WERI-Rb-1 (cell line): ENCODE measurements at regions not wholly inside any gene's neighbourhood (a gene's known extent, or its start where the extent isn't known, plus 50 kb on each side); places are given as distances from the start of the nearest gene placed in this dataset.
A peak's percentile ranks its signal among the peaks of the same experiment; 100 is the strongest.
"Not testable (repeated sequence)": the region's sequence is repeated elsewhere in the genome, so short reads cannot be mapped to it uniquely, and the experiment has no call there.

Experiments used
- DNase-seq: peaks from one replicate; pipeline ENCODE4 v3.0.0-alpha.2; 2020
- H3K27ac ChIP-seq: fragments of 250-450 bp; sonication (Bioruptor Pico); 2 replicates; pipeline ENCODE4 v1.5.1; 2020; ENCODE audit warnings: mild to moderate bottlenecking, moderate library complexity
- H3K27me3 ChIP-seq: fragments of 250-450 bp; sonication (Bioruptor Pico); 2 replicates; pipeline ENCODE4 v1.5.1; 2021; ENCODE audit warnings: mild to moderate bottlenecking, low read depth, moderate library complexity; ENCODE audit not compliant: insufficient read depth, severe bottlenecking
- H3K36me3 ChIP-seq: fragments of 250-450 bp; sonication (Bioruptor Pico); 2 replicates; pipeline ENCODE4 v1.5.1; 2020; ENCODE audit warnings: mild to moderate bottlenecking, moderate library complexity
- H3K4me3 ChIP-seq: 2 replicates; pipeline ENCODE4 v1.5.1; 2011; ENCODE audit warnings: low read depth, mild to moderate bottlenecking, control low read depth, low read length
- H3K9me3 ChIP-seq: fragments of 250-450 bp; sonication (Bioruptor Pico); 2 replicates; pipeline ENCODE4 v1.5.1; 2021; ENCODE audit warnings: mild to moderate bottlenecking, moderate library complexity; ENCODE audit not compliant: severe bottlenecking
- CTCF ChIP-seq: IDR thresholded peaks from 2 replicates; pipeline ENCODE4 v1.5.1; 2011; ENCODE audit warnings: low read depth, mild to moderate bottlenecking, control low read depth, inconsistent platforms, low read length

- DNase-seq, result no peak
- TF ChIP-seq CTCF, result no peak
- Histone ChIP-seq H3K27me3 (no peaks in the 10 kb centered on the region), H3K27ac (no peak overlapping the region), H3K9me3 (no peaks in the 10 kb centered on the region), H3K4me3 (no peak overlapping the region), H3K36me3 (no peaks in the 10 kb centered on the region)
These were observed 649.2 kb downstream of the RNF144A start for GRCh38 chr2:7566382-7566881.

- H3K27me3 ChIP-seq, H3K9me3 ChIP-seq, H3K27ac ChIP-seq, DNase-seq, H3K36me3 ChIP-seq, H3K4me3 ChIP-seq: not testable (repeated sequence)
These were observed 649.9 kb downstream of the RNF144A start for GRCh38 chr2:7567116-7567515.

- DNase-seq, result no peak
- no peaks in the 10 kb centered on the region for H3K27me3 ChIP-seq
- TF ChIP-seq CTCF, result peak; percentile 28; the same call in 1 of the 2 replicates
- H3K4me3 ChIP-seq, result no peak overlapping the region
- no peak overlapping the region for H3K27ac ChIP-seq
- no peaks in the 10 kb centered on the region for H3K9me3 ChIP-seq
- no peaks in the 10 kb centered on the region for H3K36me3 ChIP-seq
These were observed 650.4 kb downstream of the RNF144A start for GRCh38 chr2:7567646-7568045.

GRCh38 chr2:7570247-7570646 lies 653.0 kb downstream of the RNF144A start:
- H3K27ac ChIP-seq, result no peak overlapping the region
- no peak for TF ChIP-seq CTCF
- H3K27me3 ChIP-seq, result no peaks in the 10 kb centered on the region
- DNase-seq, result no peak
- H3K36me3 ChIP-seq, result no peaks in the 10 kb centered on the region
- H3K4me3 ChIP-seq, result no peak overlapping the region
- H3K9me3 ChIP-seq, result no peaks in the 10 kb centered on the region

GRCh38 chr2:7571701-7572100 lies 654.5 kb downstream of the RNF144A start:
- H3K36me3 ChIP-seq, result no peaks in the 10 kb centered on the region
- H3K4me3 ChIP-seq, result no peak overlapping the region
- no peaks in the 10 kb centered on the region for H3K9me3 ChIP-seq
- no peak overlapping the region for H3K27ac ChIP-seq
- TF ChIP-seq CTCF, result no peak
- no peaks in the 10 kb centered on the region for H3K27me3 ChIP-seq
- DNase-seq, result no peak

- Histone ChIP-seq H3K27ac (no peak overlapping the region), H3K9me3 (no peaks in the 10 kb centered on the region), H3K36me3 (no peaks in the 10 kb centered on the region), H3K27me3 (no peaks in the 10 kb centered on the region), H3K4me3 (no peak overlapping the region)
- DNase-seq, result no peak
- no peak for TF ChIP-seq CTCF
These were observed 655.2 kb downstream of the RNF144A start for GRCh38 chr2:7572450-7572849.
